ENCODE measurements at regions not wholly inside any gene's neighbourhood (a gene's known extent, or its start where the extent isn't known, plus 50 kb on each side); places are given as distances from the start of the nearest gene placed in this dataset.

- H3K27me3 ChIP-seq (replicated peaks): no peaks in the 10 kb centered on the region; the same call in 1 of the 2 replicates
- no peak overlapping the region for H3K27ac ChIP-seq
- H3K4me3 ChIP-seq: no peak overlapping the region
- DNase-seq (ENCODE audit: low read depth in 1 of 2, low spot score in 2 of 2): no peak
- no peaks in the 10 kb centered on the region for H3K4me1 ChIP-seq (replicated peaks)
- H3K36me3 ChIP-seq: no peaks in the 10 kb centered on the region
- no peaks in the 10 kb centered on the region for H3K9me3 ChIP-seq (replicated peaks)
These were observed 84.9 kb upstream of the CLDN18 start for GRCh38 chr3:137925080-137925479.

- no peak for DNase-seq (ENCODE audit: low read depth in 1 of 2, low spot score in 2 of 2)
- Histone ChIP-seq H3K36me3 (no peaks in the 10 kb centered on the region), H3K4me1 (replicated peaks) (no peaks in the 10 kb centered on the region), H3K4me3 (no peak overlapping the region), H3K27me3 (replicated peaks) (peaks cover 3% of the 10 kb centered on the region; the same call in 1 of the 2 replicates), H3K9me3 (replicated peaks) (no peaks in the 10 kb centered on the region), H3K27ac (no peak overlapping the region)
These were observed 83.0 kb upstream of the CLDN18 start for GRCh38 chr3:137926991-137927390.

- no peaks in the 10 kb centered on the region for H3K36me3 ChIP-seq
- H3K9me3 ChIP-seq (replicated peaks): no peaks in the 10 kb centered on the region
- no peaks in the 10 kb centered on the region for H3K4me1 ChIP-seq (replicated peaks)
- H3K27me3 ChIP-seq (replicated peaks): peaks cover 3% of the 10 kb centered on the region; the same call in 1 of the 2 replicates
- H3K4me3 ChIP-seq: no peak overlapping the region
- no peak for DNase-seq (ENCODE audit: low read depth in 1 of 2, low spot score in 2 of 2)
- H3K27ac ChIP-seq: no peak overlapping the region
These were observed 79.0 kb upstream of the CLDN18 start for GRCh38 chr3:137930976-137931375.

GRCh38 chr3:137938876-137939275, 71.1 kb upstream of the CLDN18 start:
- no peaks in the 10 kb centered on the region for H3K36me3 ChIP-seq
- no peak overlapping the region for H3K4me3 ChIP-seq
- no peak for DNase-seq (ENCODE audit: low read depth in 1 of 2, low spot score in 2 of 2)
- no peaks in the 10 kb centered on the region for H3K4me1 ChIP-seq (replicated peaks)
- no peaks in the 10 kb centered on the region for H3K9me3 ChIP-seq (replicated peaks)
- H3K27ac ChIP-seq: no peak overlapping the region
- no peaks in the 10 kb centered on the region for H3K27me3 ChIP-seq (replicated peaks)

- Histone ChIP-seq H3K36me3 (no peaks in the 10 kb centered on the region), H3K27me3 (replicated peaks) (no peaks in the 10 kb centered on the region), H3K4me3 (no peak overlapping the region), H3K27ac (no peak overlapping the region), H3K4me1 (replicated peaks) (no peaks in the 10 kb centered on the region), H3K9me3 (replicated peaks) (no peaks in the 10 kb centered on the region)
- DNase-seq (ENCODE audit: low read depth in 1 of 2, low spot score in 2 of 2): no peak
These were observed 65.4 kb upstream of the CLDN18 start for GRCh38 chr3:137944593-137944992.

GRCh38 chr3:137946356-137946973, 63.5 kb upstream of the CLDN18 start:
- DNase-seq (ENCODE audit: low read depth in 1 of 2, low spot score in 2 of 2): peak; percentile 35 to 46
- Histone ChIP-seq H3K9me3 (replicated peaks) (no peaks in the 10 kb centered on the region), H3K4me3 (no peak overlapping the region), H3K27me3 (replicated peaks) (no peaks in the 10 kb centered on the region), H3K27ac (no peak overlapping the region), H3K36me3 (no peaks in the 10 kb centered on the region), H3K4me1 (replicated peaks) (no peaks in the 10 kb centered on the region)

- no peak overlapping the region for H3K4me3 ChIP-seq
- H3K4me1 ChIP-seq (replicated peaks): no peaks in the 10 kb centered on the region
- no peak overlapping the region for H3K27ac ChIP-seq
- no peaks in the 10 kb centered on the region for H3K9me3 ChIP-seq (replicated peaks)
- H3K36me3 ChIP-seq: no peaks in the 10 kb centered on the region
- H3K27me3 ChIP-seq (replicated peaks): no peaks in the 10 kb centered on the region
- no peak for DNase-seq (ENCODE audit: low read depth in 1 of 2, low spot score in 2 of 2)
These were observed 62.8 kb upstream of the CLDN18 start for GRCh38 chr3:137947117-137947516.

- Histone ChIP-seq H3K27me3 (replicated peaks) (no peaks in the 10 kb centered on the region), H3K4me1 (replicated peaks) (no peaks in the 10 kb centered on the region), H3K27ac (no peak overlapping the region), H3K9me3 (replicated peaks) (no peaks in the 10 kb centered on the region), H3K4me3 (no peak overlapping the region), H3K36me3 (no peaks in the 10 kb centered on the region)
- DNase-seq (ENCODE audit: low read depth in 1 of 2, low spot score in 2 of 2): no peak
These were observed 61.4 kb upstream of the CLDN18 start for GRCh38 chr3:137948400-137949072.

- Histone ChIP-seq H3K4me3 (no peak overlapping the region), H3K4me1 (replicated peaks) (no peaks in the 10 kb centered on the region), H3K36me3 (no peaks in the 10 kb centered on the region), H3K27ac (no peak overlapping the region), H3K9me3 (replicated peaks) (no peaks in the 10 kb centered on the region), H3K27me3 (replicated peaks) (no peaks in the 10 kb centered on the region)
- DNase-seq (ENCODE audit: low read depth in 1 of 2, low spot score in 2 of 2): no peak
These were observed 51.3 kb upstream of the CLDN18 start for GRCh38 chr3:137958636-137959035.

All from SJSA1 (cell line).